T47D (cell line): ENCODE measurements at regions not wholly inside any gene's neighbourhood (a gene's known extent, or its start where the extent isn't known, plus 50 kb on each side); places are given as distances from the start of the nearest gene placed in this dataset.
"Not testable (repeated sequence)": the region's sequence is repeated elsewhere in the genome, so short reads cannot be mapped to it uniquely, and the experiment has no call there.

Experiments
- DNase-seq, 2 experiments: peaks; one replicate each; pipeline versions ENCODE4 v3.0.0 to v3.0.0-alpha.2; 2011 to 2012; ENCODE audit warnings: low read depth in 1 of 2, low spot score in 1 of 2
- JUND ChIP-seq: IDR thresholded peaks from 2 replicates; pipeline ENCODE4 v1.6.1; 2012; ENCODE audit warnings: low read depth
- in situ Hi-C: cut with HindIII; loops from 2 replicates; pipeline ENCODE4 v1.10.0; 2016; ENCODE audit warnings: low sequenced_read_pairs, low pct_unique_long_range_greater_than_20kb

GRCh38 chr3:102941786-102942185, 507.0 kb downstream of the ZPLD1 start:
- no peak for TF ChIP-seq JUND
- in situ Hi-C loops = no loop called here
- no peak for DNase-seq

GRCh38 chr3:102946445-102946844, 511.6 kb downstream of the ZPLD1 start:
- DNase-seq, in situ Hi-C loops: not testable (repeated sequence)

GRCh38 chr3:102972350-102972749, 537.5 kb downstream of the ZPLD1 start:
- in situ Hi-C loops = no loop called here
- no peak for DNase-seq

GRCh38 chr3:102974333-102974732, 539.5 kb downstream of the ZPLD1 start:
- no peak for DNase-seq
- no peak for TF ChIP-seq JUND
- in situ Hi-C loops = no loop called here

More at GRCh38 chr3:102972350-102972749, 537.5 kb downstream of the ZPLD1 start:
- no peak for TF ChIP-seq JUND

- DNase-seq = no peak
- in situ Hi-C loops = no loop called here
- no peak for TF ChIP-seq JUND
These were observed 544.4 kb downstream of the ZPLD1 start for GRCh38 chr3:102979191-102979590.

GRCh38 chr3:102979682-102980354, 545.0 kb downstream of the ZPLD1 start:
- TF ChIP-seq JUND = no peak
- in situ Hi-C loops = no loop called here
- no peak for DNase-seq

GRCh38 chr3:102980355-102980696, 545.5 kb downstream of the ZPLD1 start:
- no peak for TF ChIP-seq JUND
- DNase-seq = no peak
- in situ Hi-C loops = no loop called here

- peak in 1 of 2 experiments; percentile 2 for DNase-seq
- TF ChIP-seq JUND = no peak
- in situ Hi-C loops = no loop called here
These were observed 567.8 kb downstream of the ZPLD1 start for GRCh38 chr3:103002425-103003176.

GRCh38 chr3:103006526-103007183, 571.8 kb downstream of the ZPLD1 start:
- in situ Hi-C loops = no loop called here
- no peak for DNase-seq
- TF ChIP-seq JUND = no peak

- TF ChIP-seq JUND = no peak
- in situ Hi-C loops = no loop called here
- no peak for DNase-seq
These were observed 574.8 kb downstream of the ZPLD1 start for GRCh38 chr3:103009609-103010008.

GRCh38 chr3:103025880-103026279, 591.1 kb downstream of the ZPLD1 start:
- no peak for DNase-seq
- in situ Hi-C loops = no loop called here
- TF ChIP-seq JUND = no peak

- no peak for DNase-seq
- in situ Hi-C loops = no loop called here
- no peak for TF ChIP-seq JUND
These were observed 599.0 kb downstream of the ZPLD1 start for GRCh38 chr3:103033841-103034240.

GRCh38 chr3:103047640-103048039, 612.8 kb downstream of the ZPLD1 start:
- in situ Hi-C loops = no loop called here
- no peak for DNase-seq
- no peak for TF ChIP-seq JUND
